Panc1 (cell line): ENCODE measurements at regions not wholly inside any gene's neighbourhood (a gene's known extent, or its start where the extent isn't known, plus 50 kb on each side); places are given as distances from the start of the nearest gene placed in this dataset.

Source experiments
- SIN3A ChIP-seq: IDR thresholded peaks from 2 replicates; pipeline ENCODE4 v1.6.1; 2012; ENCODE audit warnings: low read depth, mild to moderate bottlenecking, low read length, moderate library complexity, borderline replicate concordance; ENCODE audit not compliant: insufficient read depth
- TF ChIP-seq, protein P1 (sequence below): fragments of 450-650 bp; IDR thresholded peaks from 2 replicates; pipeline ENCODE4 v1.5.1; 2017; ENCODE audit warnings: mild to moderate bottlenecking

DNA sequence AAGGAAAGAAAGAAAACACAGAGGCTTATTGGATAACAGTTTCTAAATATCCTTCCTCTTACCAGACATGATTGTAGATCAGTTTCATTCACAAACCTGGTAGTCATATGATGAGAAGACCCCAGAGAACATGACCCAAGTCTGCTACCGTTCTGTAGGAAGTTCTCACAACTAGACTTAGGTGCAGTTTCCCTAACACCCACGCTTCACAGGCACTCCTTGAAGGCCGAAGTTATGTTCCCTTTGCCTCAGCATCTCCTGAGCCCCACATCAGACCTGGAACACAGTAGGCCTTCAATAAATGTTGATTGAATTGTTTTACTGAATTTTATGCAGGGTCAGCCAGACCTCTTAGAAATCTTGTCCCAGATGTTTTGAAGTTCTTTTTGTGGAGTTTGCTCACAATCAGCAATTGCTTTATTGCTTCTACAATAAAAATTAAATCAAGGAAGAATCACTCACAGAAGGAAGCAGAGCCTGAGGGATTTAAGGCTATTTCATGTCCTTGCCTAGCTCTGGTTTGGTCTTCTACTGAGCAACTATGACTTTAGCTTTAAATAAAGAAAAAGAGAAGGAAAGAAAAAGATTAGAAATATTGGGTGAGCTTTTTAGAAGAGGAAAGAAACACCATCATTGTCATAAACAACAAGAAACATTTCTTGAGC is 138.6 kb upstream of the MDM1 start:
- TF ChIP-seq, protein P1, sequence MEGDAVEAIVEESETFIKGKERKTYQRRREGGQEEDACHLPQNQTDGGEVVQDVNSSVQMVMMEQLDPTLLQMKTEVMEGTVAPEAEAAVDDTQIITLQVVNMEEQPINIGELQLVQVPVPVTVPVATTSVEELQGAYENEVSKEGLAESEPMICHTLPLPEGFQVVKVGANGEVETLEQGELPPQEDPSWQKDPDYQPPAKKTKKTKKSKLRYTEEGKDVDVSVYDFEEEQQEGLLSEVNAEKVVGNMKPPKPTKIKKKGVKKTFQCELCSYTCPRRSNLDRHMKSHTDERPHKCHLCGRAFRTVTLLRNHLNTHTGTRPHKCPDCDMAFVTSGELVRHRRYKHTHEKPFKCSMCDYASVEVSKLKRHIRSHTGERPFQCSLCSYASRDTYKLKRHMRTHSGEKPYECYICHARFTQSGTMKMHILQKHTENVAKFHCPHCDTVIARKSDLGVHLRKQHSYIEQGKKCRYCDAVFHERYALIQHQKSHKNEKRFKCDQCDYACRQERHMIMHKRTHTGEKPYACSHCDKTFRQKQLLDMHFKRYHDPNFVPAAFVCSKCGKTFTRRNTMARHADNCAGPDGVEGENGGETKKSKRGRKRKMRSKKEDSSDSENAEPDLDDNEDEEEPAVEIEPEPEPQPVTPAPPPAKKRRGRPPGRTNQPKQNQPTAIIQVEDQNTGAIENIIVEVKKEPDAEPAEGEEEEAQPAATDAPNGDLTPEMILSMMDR, result no peak
- TF ChIP-seq SIN3A, result no peak
